ENCODE measurements at regions not wholly inside any gene's neighbourhood (a gene's known extent, or its start where the extent isn't known, plus 50 kb on each side); places are given as distances from the start of the nearest gene placed in this dataset.

DNA sequence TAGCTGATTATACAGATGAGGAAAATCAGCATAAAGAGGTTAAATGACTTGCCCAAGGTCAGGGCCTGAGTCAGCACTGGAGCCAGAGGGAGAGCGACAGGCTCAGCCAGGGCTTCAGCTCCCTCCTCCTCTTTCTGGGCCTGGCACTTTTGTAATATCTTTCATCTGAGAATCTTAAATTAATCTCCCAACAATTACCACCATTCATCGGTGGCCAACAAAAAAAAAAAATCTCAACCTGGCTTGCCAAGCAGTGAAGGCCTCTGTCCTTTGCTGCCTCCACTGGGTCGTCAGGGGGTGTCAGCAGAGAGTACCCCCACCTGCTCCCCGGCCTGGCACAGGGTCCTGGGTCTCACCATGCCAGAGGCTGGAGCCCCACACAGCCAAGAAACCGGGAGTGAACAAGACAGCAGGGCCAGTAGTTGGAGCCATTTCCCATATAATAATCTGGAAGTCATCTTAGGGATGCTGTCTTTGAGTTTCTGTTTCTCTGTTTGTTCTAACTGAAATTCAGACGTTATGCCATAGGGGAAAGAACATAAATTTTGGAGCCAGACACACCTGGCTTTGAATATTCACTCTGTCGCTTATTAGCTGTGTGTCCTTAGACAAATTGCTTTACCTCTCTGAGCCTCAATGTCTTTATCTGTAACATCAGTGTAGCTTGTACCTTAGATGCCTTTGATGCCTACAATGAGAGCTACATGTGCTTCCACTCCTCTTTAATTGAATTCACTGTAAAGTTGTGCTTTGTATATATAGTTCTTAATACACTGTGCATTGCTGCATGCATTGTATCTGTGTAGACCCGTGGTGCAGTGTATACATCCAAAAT is 299.9 kb upstream of the MSX2 start:
- DNase-seq (ENCODE audit: low read depth, low spot score) (no peak), FAIRE-seq (no peak)
- Histone ChIP-seq H3K36me3 (ENCODE audit: control insufficient read depth in 2 of 2, extremely low read depth in 1 of 2, insufficient read depth in 2 of 2, low read length in 2 of 2) (no peaks in the 10 kb centered on the region), H3K9me3 (replicated peaks; ENCODE audit: control insufficient read depth, insufficient read depth, low read length) (no peaks in the 10 kb centered on the region), H3K4me1 (ENCODE audit: control insufficient read depth, extremely low read depth, insufficient read depth, low read length) (no peaks in the 10 kb centered on the region), H3K27me3 (ENCODE audit: control insufficient read depth in 2 of 2, insufficient read depth in 2 of 2, low read length in 2 of 2) (no peaks in the 10 kb centered on the region), H3K27ac (ENCODE audit: insufficient read depth, low read depth, low read length) (no peak overlapping the region), H3K79me2 (ENCODE audit: control insufficient read depth, insufficient read depth, low read length) (no peaks in the 10 kb centered on the region), H3K4me2 (ENCODE audit: insufficient read depth, low read length) (no peak overlapping the region), H3K4me3 (replicated peaks in 1 of 3; ENCODE audit: insufficient read depth in 1 of 3, low read depth in 1 of 3, low read length in 3 of 3) (no peak overlapping the region), H2AFZ (ENCODE audit: low read depth, low read length) (no peak overlapping the region), H4K20me1 (replicated peaks; ENCODE audit: control insufficient read depth, extremely low read depth, insufficient read depth, low read length) (no peaks in the 10 kb centered on the region), H3K9me1 (replicated peaks; ENCODE audit: control insufficient read depth, extremely low read depth, insufficient read depth, low read length) (no peaks in the 10 kb centered on the region), H3K9ac (replicated peaks; ENCODE audit: extremely low read depth, insufficient read depth, low read length) (no peak overlapping the region)
- dilution Hi-C loops (cut with MboI; ENCODE audit: extremely low pct_ligation_motif_present, low sequenced_read_pairs) = no loop called here
- TF ChIP-seq, protein P1, sequence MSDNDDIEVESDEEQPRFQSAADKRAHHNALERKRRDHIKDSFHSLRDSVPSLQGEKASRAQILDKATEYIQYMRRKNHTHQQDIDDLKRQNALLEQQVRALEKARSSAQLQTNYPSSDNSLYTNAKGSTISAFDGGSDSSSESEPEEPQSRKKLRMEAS (IDR thresholded peaks at IDR 0.05; ENCODE audit: insufficient read depth, insufficient read length) = no peak
- TF ChIP-seq GATA2 (IDR thresholded peaks at IDR 0.05; ENCODE audit: insufficient read depth, insufficient read length, low read depth, low read length) (no peak), MYC (IDR thresholded peaks at IDR 0.05; ENCODE audit: low read depth, low read length) (no peak), POLR2A (IDR thresholded peaks at IDR 0.05; ENCODE audit: low read depth, low read length) (no peak), FOS (IDR thresholded peaks at IDR 0.05; ENCODE audit: borderline replicate concordance, insufficient read depth, low read length) (no peak), EZH2 (IDR thresholded peaks at IDR 0.05; ENCODE audit: borderline replicate concordance, low read depth, low read length, severe bottlenecking) (no peak), POLR2AphosphoS5 (IDR thresholded peaks at IDR 0.05; ENCODE audit: insufficient read depth, low read depth, low read length) (no peak), JUN (IDR thresholded peaks at IDR 0.05; ENCODE audit: borderline replicate concordance, insufficient read depth, insufficient read length, low read depth) (no peak)
- TF ChIP-seq, protein P2, sequence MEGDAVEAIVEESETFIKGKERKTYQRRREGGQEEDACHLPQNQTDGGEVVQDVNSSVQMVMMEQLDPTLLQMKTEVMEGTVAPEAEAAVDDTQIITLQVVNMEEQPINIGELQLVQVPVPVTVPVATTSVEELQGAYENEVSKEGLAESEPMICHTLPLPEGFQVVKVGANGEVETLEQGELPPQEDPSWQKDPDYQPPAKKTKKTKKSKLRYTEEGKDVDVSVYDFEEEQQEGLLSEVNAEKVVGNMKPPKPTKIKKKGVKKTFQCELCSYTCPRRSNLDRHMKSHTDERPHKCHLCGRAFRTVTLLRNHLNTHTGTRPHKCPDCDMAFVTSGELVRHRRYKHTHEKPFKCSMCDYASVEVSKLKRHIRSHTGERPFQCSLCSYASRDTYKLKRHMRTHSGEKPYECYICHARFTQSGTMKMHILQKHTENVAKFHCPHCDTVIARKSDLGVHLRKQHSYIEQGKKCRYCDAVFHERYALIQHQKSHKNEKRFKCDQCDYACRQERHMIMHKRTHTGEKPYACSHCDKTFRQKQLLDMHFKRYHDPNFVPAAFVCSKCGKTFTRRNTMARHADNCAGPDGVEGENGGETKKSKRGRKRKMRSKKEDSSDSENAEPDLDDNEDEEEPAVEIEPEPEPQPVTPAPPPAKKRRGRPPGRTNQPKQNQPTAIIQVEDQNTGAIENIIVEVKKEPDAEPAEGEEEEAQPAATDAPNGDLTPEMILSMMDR (IDR thresholded peaks at IDR 0.05; ENCODE audit: extremely low read depth in 1 of 2, insufficient read depth in 1 of 2, low read depth in 1 of 2, low read length in 2 of 2) = no peak
- intact Hi-C loops (cut with micrococcal nuclease) = no loop called here
- ChIA-PET CTCF (no interaction called here), POLR2A (no interaction called here)
- BruUV-seq (replicated peaks) = no TSS peak
